ENCODE measurements at regions not wholly inside any gene's neighbourhood (a gene's known extent, or its start where the extent isn't known, plus 50 kb on each side); places are given as distances from the start of the nearest gene placed in this dataset.

DNA sequence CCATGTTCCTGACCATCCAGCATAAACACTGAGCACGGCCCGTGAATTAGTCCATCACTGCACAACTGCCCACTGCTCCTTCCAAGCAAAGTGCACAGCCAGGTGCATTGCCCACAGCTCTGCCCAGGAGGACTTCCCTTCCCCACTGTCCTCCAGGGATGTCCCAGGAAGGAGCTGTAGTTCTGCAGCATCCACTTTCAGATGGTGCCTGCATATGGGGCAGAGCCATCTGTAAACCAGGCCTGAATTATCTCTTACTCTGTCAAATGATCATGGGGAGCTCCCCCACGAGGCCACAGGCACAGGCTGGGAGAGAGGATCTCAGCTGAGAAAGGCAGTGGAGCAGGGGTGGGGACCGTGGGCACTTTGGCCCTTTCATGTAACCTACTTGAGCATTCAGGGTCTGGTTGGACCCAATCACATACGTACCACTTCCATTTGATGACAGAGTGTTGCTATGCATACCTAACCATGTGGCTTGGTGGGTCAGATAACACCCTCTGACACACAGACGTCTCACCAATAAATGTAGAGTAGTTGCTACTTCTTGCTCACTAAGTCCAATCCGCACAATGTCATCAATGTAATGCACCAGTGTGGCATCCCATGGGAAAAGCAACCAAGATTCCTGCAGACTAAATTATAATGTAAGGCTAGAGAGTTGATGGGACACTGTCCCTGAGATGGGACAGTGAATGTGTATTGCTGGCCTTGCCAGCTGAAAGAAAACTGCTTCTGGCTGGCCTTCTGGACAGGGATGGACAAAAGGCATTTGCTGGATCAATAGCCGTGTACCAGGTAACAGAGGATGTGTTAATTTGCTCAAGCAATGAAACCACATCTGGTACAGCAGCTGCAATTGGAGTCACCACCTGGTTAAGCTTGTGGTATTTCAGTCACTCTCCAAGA, 113.8 kb upstream of the C14orf180 start:
- FAIRE-seq, result no peak
- no peak for DNase-seq (ENCODE audit: low read depth in 1 of 2, low spot score in 1 of 2)
- TF ChIP-seq RAD21 (conservative IDR thresholded peaks at IDR 0.05 in 1 of 2, IDR thresholded peaks at IDR 0.05 in 1 of 2), result no peak
- TF ChIP-seq KDM1A (IDR thresholded peaks at IDR 0.05; ENCODE audit: low read depth), result no peak
- no peak for TF ChIP-seq ZSCAN20 (CRISPR knock-in tag; IDR thresholded peaks at IDR 0.05)
- TF ChIP-seq POLR2AphosphoS2 (conservative IDR thresholded peaks at IDR 0.05; ENCODE audit: low read length), result no peak
- TF ChIP-seq KDM5A (IDR thresholded peaks at IDR 0.05), result no peak
- TF ChIP-seq, protein P1, sequence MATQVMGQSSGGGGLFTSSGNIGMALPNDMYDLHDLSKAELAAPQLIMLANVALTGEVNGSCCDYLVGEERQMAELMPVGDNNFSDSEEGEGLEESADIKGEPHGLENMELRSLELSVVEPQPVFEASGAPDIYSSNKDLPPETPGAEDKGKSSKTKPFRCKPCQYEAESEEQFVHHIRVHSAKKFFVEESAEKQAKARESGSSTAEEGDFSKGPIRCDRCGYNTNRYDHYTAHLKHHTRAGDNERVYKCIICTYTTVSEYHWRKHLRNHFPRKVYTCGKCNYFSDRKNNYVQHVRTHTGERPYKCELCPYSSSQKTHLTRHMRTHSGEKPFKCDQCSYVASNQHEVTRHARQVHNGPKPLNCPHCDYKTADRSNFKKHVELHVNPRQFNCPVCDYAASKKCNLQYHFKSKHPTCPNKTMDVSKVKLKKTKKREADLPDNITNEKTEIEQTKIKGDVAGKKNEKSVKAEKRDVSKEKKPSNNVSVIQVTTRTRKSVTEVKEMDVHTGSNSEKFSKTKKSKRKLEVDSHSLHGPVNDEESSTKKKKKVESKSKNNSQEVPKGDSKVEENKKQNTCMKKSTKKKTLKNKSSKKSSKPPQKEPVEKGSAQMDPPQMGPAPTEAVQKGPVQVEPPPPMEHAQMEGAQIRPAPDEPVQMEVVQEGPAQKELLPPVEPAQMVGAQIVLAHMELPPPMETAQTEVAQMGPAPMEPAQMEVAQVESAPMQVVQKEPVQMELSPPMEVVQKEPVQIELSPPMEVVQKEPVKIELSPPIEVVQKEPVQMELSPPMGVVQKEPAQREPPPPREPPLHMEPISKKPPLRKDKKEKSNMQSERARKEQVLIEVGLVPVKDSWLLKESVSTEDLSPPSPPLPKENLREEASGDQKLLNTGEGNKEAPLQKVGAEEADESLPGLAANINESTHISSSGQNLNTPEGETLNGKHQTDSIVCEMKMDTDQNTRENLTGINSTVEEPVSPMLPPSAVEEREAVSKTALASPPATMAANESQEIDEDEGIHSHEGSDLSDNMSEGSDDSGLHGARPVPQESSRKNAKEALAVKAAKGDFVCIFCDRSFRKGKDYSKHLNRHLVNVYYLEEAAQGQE (IDR thresholded peaks at IDR 0.05), result no peak
- no peak for TF ChIP-seq RFX5 (IDR thresholded peaks at IDR 0.05)
- TF ChIP-seq, protein P2, sequence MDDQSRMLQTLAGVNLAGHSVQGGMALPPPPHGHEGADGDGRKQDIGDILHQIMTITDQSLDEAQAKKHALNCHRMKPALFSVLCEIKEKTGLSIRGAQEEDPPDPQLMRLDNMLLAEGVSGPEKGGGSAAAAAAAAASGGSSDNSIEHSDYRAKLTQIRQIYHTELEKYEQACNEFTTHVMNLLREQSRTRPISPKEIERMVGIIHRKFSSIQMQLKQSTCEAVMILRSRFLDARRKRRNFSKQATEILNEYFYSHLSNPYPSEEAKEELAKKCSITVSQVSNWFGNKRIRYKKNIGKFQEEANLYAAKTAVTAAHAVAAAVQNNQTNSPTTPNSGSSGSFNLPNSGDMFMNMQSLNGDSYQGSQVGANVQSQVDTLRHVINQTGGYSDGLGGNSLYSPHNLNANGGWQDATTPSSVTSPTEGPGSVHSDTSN (IDR thresholded peaks at IDR 0.05), result no peak
- TF ChIP-seq HOXB5 (CRISPR knock-in tag; IDR thresholded peaks at IDR 0.05), result no peak
- no peak for TF ChIP-seq ZFP36 (IDR thresholded peaks at IDR 0.05; ENCODE audit: borderline replicate concordance, partially characterized antibody)
- 28% methylated on average over 7 of the region's 8 CpGs for WGBS (ENCODE audit: missing lambda C conversion rate)
- no peak overlapping the region for H3K4me2 ChIP-seq
- no peak overlapping the region for H3K4me3 ChIP-seq
- H3K9me3 ChIP-seq, result no peaks in the 10 kb centered on the region
- 0 out of 3 replicates have a peak, but pooled peaks cover 5% of the 10 kb centered on the region for H3K4me1 ChIP-seq
- CTCF ChIA-PET, result interaction anchor here (0.7 to 1.1 kb wide), 2 partner anchors 54 to 328 kb away, joined by 3 read pairs; no protein-coding TSS in a partner anchor
- H3K27ac ChIP-seq, result no peak overlapping the region
- POLR2A ChIA-PET, result no interaction called here
- no peak for ATAC-seq

DNA sequence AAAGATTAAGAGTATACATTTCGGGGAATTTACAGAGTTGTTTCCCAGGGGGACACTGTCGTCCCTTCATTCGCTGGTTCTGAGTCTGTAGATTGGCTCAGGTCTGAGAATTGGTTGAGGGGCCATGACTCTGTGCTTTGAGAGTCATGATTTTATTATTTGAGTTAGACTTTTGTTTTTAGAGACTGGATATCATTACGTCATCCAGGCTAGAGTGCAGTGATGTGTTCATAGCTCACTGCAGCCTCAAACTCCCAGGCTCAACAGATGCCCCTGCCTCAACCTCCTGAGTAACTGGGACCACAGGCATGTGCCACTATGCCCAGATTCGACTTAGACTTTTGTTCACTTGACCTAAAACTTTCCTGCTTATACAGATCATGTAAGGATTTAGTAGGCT, 112.3 kb upstream of the C14orf180 start:
- H3K27ac ChIP-seq, result no peak overlapping the region
- TF ChIP-seq NR3C1 (IDR thresholded peaks at IDR 0.05) (no peak), TP53 (CRISPR knock-in tag; IDR thresholded peaks at IDR 0.05) (no peak), ESRRA (IDR thresholded peaks at IDR 0.05; ENCODE audit: borderline replicate concordance, low read length) (no peak), RARB (CRISPR knock-in tag; IDR thresholded peaks at IDR 0.05) (no peak), FOXS1 (CRISPR knock-in tag; IDR thresholded peaks at IDR 0.05) (no peak), JUNB (IDR thresholded peaks at IDR 0.05) (no peak), FOSB (CRISPR knock-in tag; IDR thresholded peaks at IDR 0.05) (no peak), EHF (CRISPR knock-in tag; IDR thresholded peaks at IDR 0.05) (no peak), KDM1A (IDR thresholded peaks at IDR 0.05; ENCODE audit: low read depth) (no peak), CHD4 (IDR thresholded peaks at IDR 0.05; ENCODE audit: borderline replicate concordance) (no peak), PHF8 (IDR thresholded peaks at IDR 0.05; ENCODE audit: borderline replicate concordance, low read depth) (no peak)
- TF ChIP-seq, protein P3, sequence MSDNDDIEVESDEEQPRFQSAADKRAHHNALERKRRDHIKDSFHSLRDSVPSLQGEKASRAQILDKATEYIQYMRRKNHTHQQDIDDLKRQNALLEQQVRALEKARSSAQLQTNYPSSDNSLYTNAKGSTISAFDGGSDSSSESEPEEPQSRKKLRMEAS (IDR thresholded peaks at IDR 0.05), result no peak
- TF ChIP-seq, protein P4, sequence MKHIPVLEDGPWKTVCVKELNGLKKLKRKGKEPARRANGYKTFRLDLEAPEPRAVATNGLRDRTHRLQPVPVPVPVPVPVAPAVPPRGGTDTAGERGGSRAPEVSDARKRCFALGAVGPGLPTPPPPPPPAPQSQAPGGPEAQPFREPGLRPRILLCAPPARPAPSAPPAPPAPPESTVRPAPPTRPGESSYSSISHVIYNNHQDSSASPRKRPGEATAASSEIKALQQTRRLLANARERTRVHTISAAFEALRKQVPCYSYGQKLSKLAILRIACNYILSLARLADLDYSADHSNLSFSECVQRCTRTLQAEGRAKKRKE (CRISPR knock-in tag; IDR thresholded peaks at IDR 0.05; ENCODE audit: low read depth), result no peak
- no peak for DNase-seq (ENCODE audit: low read depth in 1 of 2, low spot score in 1 of 2)
- no peaks in the 10 kb centered on the region for H3K9me3 ChIP-seq
- CTCF ChIA-PET, result no interaction called here
- no peak for FAIRE-seq
- POLR2A ChIA-PET, result no interaction called here
- no peaks in the 10 kb centered on the region for H3K4me1 ChIP-seq
- no peak for ATAC-seq
- no peak overlapping the region for H3K4me3 ChIP-seq
- no peak overlapping the region for H3K4me2 ChIP-seq
- 3% methylated on average over 5 of the region's 5 CpGs for WGBS (ENCODE audit: missing lambda C conversion rate)

All from A549 (cell line).